ENCODE measurements at regions not wholly inside any gene's neighbourhood (a gene's known extent, or its start where the extent isn't known, plus 50 kb on each side); places are given as distances from the start of the nearest gene placed in this dataset.

DNA sequence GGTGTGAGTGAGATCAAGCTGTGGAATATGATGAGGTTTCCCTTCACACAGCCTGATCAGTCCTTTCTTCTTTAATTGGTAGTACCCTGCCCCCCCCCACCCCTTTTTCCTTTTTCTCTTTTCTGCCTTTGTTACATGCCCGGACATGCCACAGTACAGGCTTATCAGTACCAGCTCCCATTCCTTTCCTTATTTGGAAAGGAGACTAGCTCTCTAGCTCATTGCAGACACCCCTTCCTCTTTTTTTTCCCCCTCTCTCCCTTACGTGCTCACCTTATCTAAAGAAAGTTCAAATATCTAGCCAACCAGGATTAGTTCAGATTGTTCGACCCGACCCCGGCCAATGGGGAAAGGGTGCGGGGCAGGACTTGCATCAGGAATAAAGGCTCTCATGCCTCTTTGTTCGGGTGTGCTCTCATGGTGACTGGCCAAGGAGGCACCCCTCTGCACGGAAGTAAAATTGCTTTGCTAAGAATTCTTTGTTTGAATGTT lies 230.4 kb downstream of the ACTR3B start:
- TF ChIP-seq, protein P1, sequence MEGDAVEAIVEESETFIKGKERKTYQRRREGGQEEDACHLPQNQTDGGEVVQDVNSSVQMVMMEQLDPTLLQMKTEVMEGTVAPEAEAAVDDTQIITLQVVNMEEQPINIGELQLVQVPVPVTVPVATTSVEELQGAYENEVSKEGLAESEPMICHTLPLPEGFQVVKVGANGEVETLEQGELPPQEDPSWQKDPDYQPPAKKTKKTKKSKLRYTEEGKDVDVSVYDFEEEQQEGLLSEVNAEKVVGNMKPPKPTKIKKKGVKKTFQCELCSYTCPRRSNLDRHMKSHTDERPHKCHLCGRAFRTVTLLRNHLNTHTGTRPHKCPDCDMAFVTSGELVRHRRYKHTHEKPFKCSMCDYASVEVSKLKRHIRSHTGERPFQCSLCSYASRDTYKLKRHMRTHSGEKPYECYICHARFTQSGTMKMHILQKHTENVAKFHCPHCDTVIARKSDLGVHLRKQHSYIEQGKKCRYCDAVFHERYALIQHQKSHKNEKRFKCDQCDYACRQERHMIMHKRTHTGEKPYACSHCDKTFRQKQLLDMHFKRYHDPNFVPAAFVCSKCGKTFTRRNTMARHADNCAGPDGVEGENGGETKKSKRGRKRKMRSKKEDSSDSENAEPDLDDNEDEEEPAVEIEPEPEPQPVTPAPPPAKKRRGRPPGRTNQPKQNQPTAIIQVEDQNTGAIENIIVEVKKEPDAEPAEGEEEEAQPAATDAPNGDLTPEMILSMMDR (IDR thresholded peaks at IDR 0.05; ENCODE audit: low read depth, low read length, missing input control), result no peak
- TF ChIP-seq FOXA1 (IDR thresholded peaks at IDR 0.05) (no peak), GABPA (IDR thresholded peaks at IDR 0.05 in 1 of 2, conservative IDR thresholded peaks at IDR 0.05 in 1 of 2) (no peak), JUND (IDR thresholded peaks at IDR 0.05) (no peak), RAD21 (IDR thresholded peaks at IDR 0.05) (no peak), EGR1 (IDR thresholded peaks at IDR 0.05; ENCODE audit: low read depth in 2 of 2) (no peak), TAF1 (conservative IDR thresholded peaks at IDR 0.05) (no peak), NR2F2 (IDR thresholded peaks at IDR 0.05) (no peak)
- TF ChIP-seq, protein P2, sequence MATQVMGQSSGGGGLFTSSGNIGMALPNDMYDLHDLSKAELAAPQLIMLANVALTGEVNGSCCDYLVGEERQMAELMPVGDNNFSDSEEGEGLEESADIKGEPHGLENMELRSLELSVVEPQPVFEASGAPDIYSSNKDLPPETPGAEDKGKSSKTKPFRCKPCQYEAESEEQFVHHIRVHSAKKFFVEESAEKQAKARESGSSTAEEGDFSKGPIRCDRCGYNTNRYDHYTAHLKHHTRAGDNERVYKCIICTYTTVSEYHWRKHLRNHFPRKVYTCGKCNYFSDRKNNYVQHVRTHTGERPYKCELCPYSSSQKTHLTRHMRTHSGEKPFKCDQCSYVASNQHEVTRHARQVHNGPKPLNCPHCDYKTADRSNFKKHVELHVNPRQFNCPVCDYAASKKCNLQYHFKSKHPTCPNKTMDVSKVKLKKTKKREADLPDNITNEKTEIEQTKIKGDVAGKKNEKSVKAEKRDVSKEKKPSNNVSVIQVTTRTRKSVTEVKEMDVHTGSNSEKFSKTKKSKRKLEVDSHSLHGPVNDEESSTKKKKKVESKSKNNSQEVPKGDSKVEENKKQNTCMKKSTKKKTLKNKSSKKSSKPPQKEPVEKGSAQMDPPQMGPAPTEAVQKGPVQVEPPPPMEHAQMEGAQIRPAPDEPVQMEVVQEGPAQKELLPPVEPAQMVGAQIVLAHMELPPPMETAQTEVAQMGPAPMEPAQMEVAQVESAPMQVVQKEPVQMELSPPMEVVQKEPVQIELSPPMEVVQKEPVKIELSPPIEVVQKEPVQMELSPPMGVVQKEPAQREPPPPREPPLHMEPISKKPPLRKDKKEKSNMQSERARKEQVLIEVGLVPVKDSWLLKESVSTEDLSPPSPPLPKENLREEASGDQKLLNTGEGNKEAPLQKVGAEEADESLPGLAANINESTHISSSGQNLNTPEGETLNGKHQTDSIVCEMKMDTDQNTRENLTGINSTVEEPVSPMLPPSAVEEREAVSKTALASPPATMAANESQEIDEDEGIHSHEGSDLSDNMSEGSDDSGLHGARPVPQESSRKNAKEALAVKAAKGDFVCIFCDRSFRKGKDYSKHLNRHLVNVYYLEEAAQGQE (IDR thresholded peaks at IDR 0.05), result no peak
- TF ChIP-seq, protein P3, sequence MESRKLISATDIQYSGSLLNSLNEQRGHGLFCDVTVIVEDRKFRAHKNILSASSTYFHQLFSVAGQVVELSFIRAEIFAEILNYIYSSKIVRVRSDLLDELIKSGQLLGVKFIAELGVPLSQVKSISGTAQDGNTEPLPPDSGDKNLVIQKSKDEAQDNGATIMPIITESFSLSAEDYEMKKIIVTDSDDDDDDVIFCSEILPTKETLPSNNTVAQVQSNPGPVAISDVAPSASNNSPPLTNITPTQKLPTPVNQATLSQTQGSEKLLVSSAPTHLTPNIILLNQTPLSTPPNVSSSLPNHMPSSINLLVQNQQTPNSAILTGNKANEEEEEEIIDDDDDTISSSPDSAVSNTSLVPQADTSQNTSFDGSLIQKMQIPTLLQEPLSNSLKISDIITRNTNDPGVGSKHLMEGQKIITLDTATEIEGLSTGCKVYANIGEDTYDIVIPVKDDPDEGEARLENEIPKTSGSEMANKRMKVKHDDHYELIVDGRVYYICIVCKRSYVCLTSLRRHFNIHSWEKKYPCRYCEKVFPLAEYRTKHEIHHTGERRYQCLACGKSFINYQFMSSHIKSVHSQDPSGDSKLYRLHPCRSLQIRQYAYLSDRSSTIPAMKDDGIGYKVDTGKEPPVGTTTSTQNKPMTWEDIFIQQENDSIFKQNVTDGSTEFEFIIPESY (IDR thresholded peaks at IDR 0.05), result no peak

Data from liver (tissue), 3 donors.